Natural killer cell (primary cell): ENCODE measurements at regions not wholly inside any gene's neighbourhood (a gene's known extent, or its start where the extent isn't known, plus 50 kb on each side); places are given as distances from the start of the nearest gene placed in this dataset.
"Not testable (repeated sequence)": the region's sequence is repeated elsewhere in the genome, so short reads cannot be mapped to it uniquely, and the experiment has no call there.

Source experiments
- ATAC-seq, 3 donors: fragments of 150-1000 bp in 2 of 3; fragments of 200-7000 bp in 1 of 3; cut with Tn5 transposase; 1 replicate in 1 of 3; 2 replicates in 2 of 3; pipeline ENCODE4 v1.10.0; 2021; ENCODE audit warnings: mild to moderate bottlenecking in 2 of 3, moderate library complexity in 2 of 3
- DNase-seq, 2 donors: peaks; one replicate each; pipeline versions ENCODE4 v3.0.0 to v3.0.0-alpha.2; 2013 to 2021; ENCODE audit warnings: mixed read lengths in 1 of 2
- H3K27ac ChIP-seq: one replicate; pipeline ENCODE4 v1.5.1; 2013; ENCODE audit warnings: mild to moderate bottlenecking, low read length
- H3K27me3 ChIP-seq: one replicate; pipeline ENCODE4 v1.6.1; 2013; ENCODE audit warnings: low read length; ENCODE audit not compliant: control insufficient read depth, insufficient read depth
- H3K36me3 ChIP-seq: one replicate; pipeline ENCODE4 v1.6.1; 2013; ENCODE audit warnings: low read length; ENCODE audit not compliant: control insufficient read depth, insufficient read depth
- H3K4me1 ChIP-seq: one replicate; pipeline ENCODE4 v1.6.1; 2013; ENCODE audit warnings: low read length; ENCODE audit not compliant: control insufficient read depth, insufficient read depth
- H3K4me3 ChIP-seq: one replicate; pipeline ENCODE4 v1.5.1; 2013; ENCODE audit warnings: low read length
- H3K9me3 ChIP-seq: one replicate; pipeline ENCODE4 v1.6.1; 2013; ENCODE audit warnings: low read length; ENCODE audit not compliant: control insufficient read depth, insufficient read depth
- H3K27ac Mint-ChIP-seq, 2 donors: one replicate each; pipeline ENCODE4 v1.8.0; 2022; ENCODE audit warnings: mild to moderate bottlenecking in 2 of 2, mixed read lengths in 2 of 2, moderate library complexity in 1 of 2
- H3K27me3 Mint-ChIP-seq, 2 donors: one replicate each; pipeline ENCODE4 v1.8.0; 2022; ENCODE audit warnings: low read depth in 2 of 2, mixed read lengths in 2 of 2
- H3K36me3 Mint-ChIP-seq: one replicate; pipeline ENCODE4 v1.8.0; 2022; ENCODE audit warnings: mixed read lengths
- H3K4me1 Mint-ChIP-seq, 2 donors: one replicate each; pipeline ENCODE4 v1.8.0; 2022; ENCODE audit warnings: mixed read lengths in 2 of 2
- H3K4me3 Mint-ChIP-seq: one replicate; pipeline ENCODE4 v1.8.0; 2022; ENCODE audit warnings: mild to moderate bottlenecking, moderate library complexity, mixed read lengths
- H3K9me3 Mint-ChIP-seq, 2 donors: one replicate each; pipeline ENCODE4 v1.8.0; 2022; ENCODE audit warnings: mixed read lengths in 2 of 2
- WGBS: methylation state at CpG from one replicate; pipeline ENCODE4 v1.1.7; 2013; ENCODE audit warnings: missing lambda C conversion rate; ENCODE audit not compliant: insufficient coverage; 5-methylcytosine and 5-hydroxymethylcytosine counted together
- intact Hi-C: fragments of 100-400 bp; cut with micrococcal nuclease; formaldehyde crosslinking; loops from one replicate; pipeline ENCODE4 v1.14.2; 2022
- TF ChIP-seq, protein P1 (sequence below): fragments of 200-600 bp; IDR thresholded peaks from one replicate; pipeline ENCODE4 v1.8.0; 2022; ENCODE audit warnings: antibody characterized with exemption

DNA sequence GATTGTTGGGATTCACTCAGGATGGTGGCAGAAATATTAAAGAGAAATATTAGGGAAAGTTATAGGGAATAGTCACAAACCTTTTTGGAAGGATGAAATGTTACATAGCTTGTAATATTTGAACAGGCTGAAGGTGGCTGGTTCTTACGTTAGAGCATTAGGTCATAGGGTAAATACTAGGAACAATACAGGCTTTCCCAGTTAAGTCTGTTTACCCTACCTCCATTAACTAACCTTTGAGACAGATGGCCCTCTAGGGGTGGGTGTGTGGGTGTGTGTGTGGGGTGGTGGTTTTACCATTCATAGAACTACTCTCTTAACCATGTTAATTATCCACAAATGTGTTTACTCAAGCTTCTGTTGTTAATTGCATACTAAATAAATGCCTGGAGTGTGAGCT is 94.3 kb upstream of the STK32A start:
- TF ChIP-seq, protein P1, sequence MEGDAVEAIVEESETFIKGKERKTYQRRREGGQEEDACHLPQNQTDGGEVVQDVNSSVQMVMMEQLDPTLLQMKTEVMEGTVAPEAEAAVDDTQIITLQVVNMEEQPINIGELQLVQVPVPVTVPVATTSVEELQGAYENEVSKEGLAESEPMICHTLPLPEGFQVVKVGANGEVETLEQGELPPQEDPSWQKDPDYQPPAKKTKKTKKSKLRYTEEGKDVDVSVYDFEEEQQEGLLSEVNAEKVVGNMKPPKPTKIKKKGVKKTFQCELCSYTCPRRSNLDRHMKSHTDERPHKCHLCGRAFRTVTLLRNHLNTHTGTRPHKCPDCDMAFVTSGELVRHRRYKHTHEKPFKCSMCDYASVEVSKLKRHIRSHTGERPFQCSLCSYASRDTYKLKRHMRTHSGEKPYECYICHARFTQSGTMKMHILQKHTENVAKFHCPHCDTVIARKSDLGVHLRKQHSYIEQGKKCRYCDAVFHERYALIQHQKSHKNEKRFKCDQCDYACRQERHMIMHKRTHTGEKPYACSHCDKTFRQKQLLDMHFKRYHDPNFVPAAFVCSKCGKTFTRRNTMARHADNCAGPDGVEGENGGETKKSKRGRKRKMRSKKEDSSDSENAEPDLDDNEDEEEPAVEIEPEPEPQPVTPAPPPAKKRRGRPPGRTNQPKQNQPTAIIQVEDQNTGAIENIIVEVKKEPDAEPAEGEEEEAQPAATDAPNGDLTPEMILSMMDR, result no peak
- peaks cover 17% of the 10 kb centered on the region in 2 donors for H3K9me3 Mint-ChIP-seq
- H3K9me3 ChIP-seq, result peaks cover 4% of the 10 kb centered on the region
- no peak overlapping the region for H3K27ac ChIP-seq
- H3K27ac Mint-ChIP-seq, result no peak overlapping the region
- no peak overlapping the region for H3K4me3 ChIP-seq
- no CpG with 5 or more reads among the region's 1 CpG for WGBS
- no peaks in the 10 kb centered on the region for H3K27me3 ChIP-seq
- no peak overlapping the region for H3K4me3 Mint-ChIP-seq
- no peaks in the 10 kb centered on the region for H3K36me3 ChIP-seq
- no peaks in the 10 kb centered on the region for H3K4me1 ChIP-seq
- ATAC-seq (no peak), DNase-seq (no peak)
- H3K4me1 Mint-ChIP-seq, result no peaks in the 10 kb centered on the region
- peaks cover 0 to 7% of the 10 kb centered on the region in 2 donors for H3K27me3 Mint-ChIP-seq
- H3K36me3 Mint-ChIP-seq, result peaks cover 15% of the 10 kb centered on the region
- intact Hi-C loops, result no loop called here

DNA sequence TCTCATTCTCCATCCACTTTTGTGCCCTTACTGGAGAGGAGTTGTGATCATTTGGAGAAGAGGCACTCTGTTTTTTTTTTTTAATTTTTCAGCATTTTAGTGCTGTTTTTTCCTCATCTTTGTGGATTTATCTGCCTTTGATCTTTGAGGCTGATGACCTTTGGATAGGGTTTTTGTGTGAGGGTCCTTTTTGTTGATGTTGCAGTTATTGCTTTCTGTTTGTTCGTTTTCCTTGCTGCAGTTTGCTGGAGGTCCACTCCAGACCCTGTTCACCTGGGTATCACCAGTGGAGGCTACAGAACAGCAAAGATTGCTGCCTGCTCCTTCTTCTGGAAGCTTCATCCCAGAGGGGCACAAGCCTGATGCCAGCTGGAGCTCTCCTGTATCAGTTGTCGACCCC is 93.2 kb upstream of the STK32A start:
- intact Hi-C loops, result not testable (repeated sequence)

DNA sequence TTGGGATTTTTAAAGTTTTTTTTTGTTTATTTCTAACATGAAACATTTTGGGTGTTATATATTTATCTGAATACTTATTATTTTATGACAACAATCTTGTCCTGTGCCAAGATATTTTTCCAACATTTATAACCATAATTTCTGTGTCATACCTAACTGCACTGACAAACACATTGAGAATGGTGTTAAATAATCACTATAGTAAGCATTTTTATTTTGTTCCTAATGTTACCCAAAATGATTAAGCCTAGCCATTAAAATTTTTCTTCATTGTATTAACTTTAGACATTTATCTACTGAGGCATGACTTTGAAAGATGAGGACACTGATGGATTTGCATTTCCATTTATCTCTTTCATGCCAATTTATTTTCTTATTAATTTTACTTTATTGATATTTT is 91.6 kb upstream of the STK32A start:
- ATAC-seq, result no peak
- DNase-seq, result no peak
- intact Hi-C loops, result no loop called here
- no peaks in the 10 kb centered on the region for H3K36me3 ChIP-seq
- Mint-ChIP-seq H3K27ac (no peak overlapping the region), H3K36me3 (peaks cover 10% of the 10 kb centered on the region), H3K27me3 (peaks cover 7% of the 10 kb centered on the region in 2 donors), H3K4me3 (no peak overlapping the region), H3K4me1 (no peaks in the 10 kb centered on the region), H3K9me3 (peaks cover 11 to 13% of the 10 kb centered on the region in 2 donors)
- no peaks in the 10 kb centered on the region for H3K9me3 ChIP-seq
- H3K27me3 ChIP-seq, result no peaks in the 10 kb centered on the region
- H3K4me1 ChIP-seq, result no peaks in the 10 kb centered on the region
- TF ChIP-seq, protein P1, result no peak
- no peak overlapping the region for H3K27ac ChIP-seq
- no peak overlapping the region for H3K4me3 ChIP-seq

More for the DNA sequence above, 93.2 kb upstream of the STK32A start:
- H3K9me3 Mint-ChIP-seq, result peaks cover 17% of the 10 kb centered on the region in 2 donors
- not testable (repeated sequence) for H3K27me3 ChIP-seq, DNase-seq, H3K4me3 ChIP-seq, ATAC-seq, H3K36me3 ChIP-seq, H3K4me1 Mint-ChIP-seq, H3K27me3 Mint-ChIP-seq, H3K9me3 ChIP-seq, H3K27ac ChIP-seq, H3K27ac Mint-ChIP-seq, H3K4me1 ChIP-seq, H3K4me3 Mint-ChIP-seq
- peaks cover 15% of the 10 kb centered on the region for H3K36me3 Mint-ChIP-seq
- WGBS, result 81% methylated on average over 2 of the region's 2 CpGs

DNA sequence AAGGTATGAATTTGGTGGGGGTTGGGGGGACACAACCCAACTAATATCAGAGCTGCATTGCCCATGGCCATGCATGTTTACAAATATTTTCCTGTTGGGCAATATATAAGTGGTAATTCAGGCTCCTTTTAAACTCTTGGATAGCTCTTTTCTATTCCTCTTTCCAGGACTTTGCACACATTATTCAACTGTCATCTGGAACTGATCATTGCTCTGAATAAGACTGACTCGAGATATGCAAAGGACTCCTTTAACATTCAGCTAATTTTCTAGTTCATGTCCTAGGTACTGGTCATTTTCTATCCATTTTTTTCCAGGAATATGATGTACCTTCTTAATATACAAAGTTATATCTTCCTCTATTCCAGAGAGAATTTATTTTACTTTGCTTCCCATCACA is 89.5 kb upstream of the STK32A start:
- H3K4me1 Mint-ChIP-seq, result no peaks in the 10 kb centered on the region
- no peak overlapping the region for H3K4me3 Mint-ChIP-seq
- H3K9me3 Mint-ChIP-seq, result peaks cover 1 to 3% of the 10 kb centered on the region in 2 donors
- ATAC-seq (no peak), DNase-seq (no peak)
- Histone ChIP-seq H3K9me3 (no peaks in the 10 kb centered on the region), H3K4me3 (no peak overlapping the region), H3K4me1 (no peaks in the 10 kb centered on the region), H3K27me3 (no peaks in the 10 kb centered on the region), H3K27ac (no peak overlapping the region), H3K36me3 (no peaks in the 10 kb centered on the region)
- H3K27ac Mint-ChIP-seq, result no peak overlapping the region
- no peaks in the 10 kb centered on the region for H3K36me3 Mint-ChIP-seq
- H3K27me3 Mint-ChIP-seq, result peaks cover 3 to 7% of the 10 kb centered on the region in 2 donors
- TF ChIP-seq, protein P1, result no peak
- WGBS, result 85% methylated on average over 1 of the region's 1 CpG
- intact Hi-C loops, result no loop called here
